HepG2 (cell line): ENCODE measurements at regions not wholly inside any gene's neighbourhood (a gene's known extent, or its start where the extent isn't known, plus 50 kb on each side); places are given as distances from the start of the nearest gene placed in this dataset.

Source experiments
- ATF7 ChIP-seq, 2 experiments: fragments of 450-650 bp in 1 of 2; sonication (generic) in 1 of 2; formaldehyde crosslinking in 1 of 2; IDR thresholded peaks; 2 replicates each; pipeline versions ENCODE4 v1.4.0 to v1.6.1; 2016 to 2020; ENCODE audit warnings: antibody characterized with exemption in 1 of 2, mild to moderate bottlenecking in 1 of 2, missing genetic modification reagents in 1 of 2
- BHLHE40 ChIP-seq: IDR thresholded peaks from 2 replicates; pipeline ENCODE4 v1.6.1; 2011; ENCODE audit warnings: low read length, improper control_type of control experiment
- BRCA1 ChIP-seq: sonication (generic); formaldehyde crosslinking; IDR thresholded peaks from 2 replicates; pipeline ENCODE4 v1.4.0; 2020; ENCODE audit warnings: missing genetic modification reagents
- BRD4 ChIP-seq: sonication (generic); formaldehyde crosslinking; IDR thresholded peaks from 2 replicates; pipeline ENCODE4 v1.4.0; 2020; ENCODE audit warnings: missing genetic modification reagents
- CREB1 ChIP-seq, 2 experiments: fragments of 450-650 bp in 1 of 2; IDR thresholded peaks; 2 replicates each; pipeline ENCODE4 v1.6.1; 2016 to 2017; ENCODE audit warnings: control low read depth in 1 of 2, mild to moderate bottlenecking in 1 of 2, missing compliant biosample characterization in 1 of 2, missing genetic modification characterization in 1 of 2
- ESRRA ChIP-seq: sonication (generic); formaldehyde crosslinking; IDR thresholded peaks from 2 replicates; pipeline ENCODE4 v1.5.1; 2020; ENCODE audit warnings: mild to moderate bottlenecking, low read depth, missing genetic modification reagents
- ETV6 ChIP-seq: sonication (generic); formaldehyde crosslinking; conservative IDR thresholded peaks from 2 replicates; pipeline ENCODE4 v1.4.0; 2020; ENCODE audit warnings: missing genetic modification reagents
- GABPB1 ChIP-seq: IDR thresholded peaks from 2 replicates; pipeline ENCODE4 v1.6.1; 2016; ENCODE audit warnings: mild to moderate bottlenecking, missing genetic modification reagents, moderate library complexity, missing compliant biosample characterization
- GATA4 ChIP-seq: sonication (generic); IDR thresholded peaks from 2 replicates; pipeline ENCODE4 v1.6.1; 2016; ENCODE audit warnings: antibody characterized with exemption, low read depth, borderline replicate concordance
- NCOA5 ChIP-seq: sonication (generic); formaldehyde crosslinking; IDR thresholded peaks from 2 replicates; pipeline ENCODE4 v1.4.0; 2020; ENCODE audit warnings: missing genetic modification reagents
- NFIB ChIP-seq: sonication (generic); formaldehyde crosslinking; IDR thresholded peaks from 2 replicates; pipeline ENCODE4 v1.9.0; 2021; ENCODE audit warnings: missing genetic modification reagents, mild to moderate bottlenecking, borderline replicate concordance
- NR2F6 ChIP-seq, 2 experiments: IDR thresholded peaks; 2 replicates each; pipeline ENCODE4 v1.6.1; 2016; ENCODE audit warnings: antibody characterized with exemption in 1 of 2, mild to moderate bottlenecking in 1 of 2
- PAF1 ChIP-seq: IDR thresholded peaks from 2 replicates; pipeline ENCODE4 v1.6.1; 2016; ENCODE audit warnings: missing genetic modification reagents, missing compliant biosample characterization
- POGZ ChIP-seq: sonication (generic); formaldehyde crosslinking; IDR thresholded peaks from 2 replicates; pipeline ENCODE4 v1.4.0; 2020; ENCODE audit warnings: mild to moderate bottlenecking, missing genetic modification reagents
- POLR2G ChIP-seq: fragments of 200-400 bp; formaldehyde crosslinking; IDR thresholded peaks from 2 replicates; pipeline ENCODE4 v1.6.1; 2018; ENCODE audit warnings: mild to moderate bottlenecking, low read depth, low read length, moderate library complexity
- RARA ChIP-seq: IDR thresholded peaks from 2 replicates; pipeline ENCODE4 v1.6.1; 2016; ENCODE audit warnings: missing genetic modification reagents, missing compliant biosample characterization
- RELA ChIP-seq: sonication (generic); formaldehyde crosslinking; IDR thresholded peaks from 2 replicates; pipeline ENCODE4 v1.4.0; 2020; ENCODE audit warnings: missing genetic modification reagents
- RERE ChIP-seq: IDR thresholded peaks from 2 replicates; pipeline ENCODE4 v1.6.1; 2016; ENCODE audit warnings: low read depth, missing genetic modification reagents, missing compliant biosample characterization
- TERF1 ChIP-seq: sonication (generic); formaldehyde crosslinking; IDR thresholded peaks from 2 replicates; pipeline ENCODE4 v1.8.0; 2022; ENCODE audit warnings: mild to moderate bottlenecking, missing genetic modification reagents, moderate library complexity
- ZC3H13 ChIP-seq: sonication (generic); formaldehyde crosslinking; IDR thresholded peaks from 2 replicates; pipeline ENCODE4 v1.8.1; 2023; ENCODE audit warnings: mild to moderate bottlenecking, missing genetic modification reagents, moderate library complexity
- ZIK1 ChIP-seq: sonication (generic); formaldehyde crosslinking; IDR thresholded peaks from 2 replicates; pipeline ENCODE4 v1.5.0; 2020; ENCODE audit warnings: mild to moderate bottlenecking, low read depth, missing genetic modification reagents, borderline replicate concordance
- ZNF138 ChIP-seq: sonication (generic); formaldehyde crosslinking; IDR thresholded peaks from 2 replicates; pipeline ENCODE4 v1.5.0; 2020; ENCODE audit warnings: mild to moderate bottlenecking, low read depth, missing genetic modification reagents
- ZNF296 ChIP-seq: sonication (generic); formaldehyde crosslinking; conservative IDR thresholded peaks from 2 replicates; pipeline ENCODE4 v1.5.0; 2020; ENCODE audit warnings: mild to moderate bottlenecking, missing genetic modification reagents
- ZNF33A ChIP-seq: sonication (generic); formaldehyde crosslinking; IDR thresholded peaks from 2 replicates; pipeline ENCODE4 v1.5.1; 2020; ENCODE audit warnings: missing genetic modification reagents, mild to moderate bottlenecking, moderate library complexity, borderline replicate concordance
- ZNF629 ChIP-seq: sonication (generic); formaldehyde crosslinking; conservative IDR thresholded peaks from 2 replicates; pipeline ENCODE4 v1.5.0; 2020; ENCODE audit warnings: missing genetic modification reagents
- ZSCAN29 ChIP-seq: sonication (generic); formaldehyde crosslinking; conservative IDR thresholded peaks from 2 replicates; pipeline ENCODE4 v1.4.0; 2020; ENCODE audit warnings: mild to moderate bottlenecking, missing genetic modification reagents

- peak; percentile 79; the same call in 1 of the 2 replicates for TF ChIP-seq RERE (CRISPR knock-in tag)
- TF ChIP-seq GATA4 = peak; percentile 58; the same call in 1 of the 2 replicates
- no peak for TF ChIP-seq NCOA5 (CRISPR knock-in tag)
- TF ChIP-seq RARA (CRISPR knock-in tag) = peak; percentile 95
- peak; percentile 91 for TF ChIP-seq ZSCAN29 (CRISPR knock-in tag)
- TF ChIP-seq BHLHE40 = no peak
- peak; percentile 55; the same call in 1 of the 2 replicates for TF ChIP-seq POGZ (CRISPR knock-in tag)
- TF ChIP-seq RELA (CRISPR knock-in tag) = 0 out of 2 replicates have a peak, but pooled peaks have one; percentile 26
- no peak for TF ChIP-seq ETV6 (CRISPR knock-in tag)
- no peak for TF ChIP-seq ATF7 (IDR thresholded peaks at IDR 0.05)
- TF ChIP-seq ATF7 (CRISPR knock-in tag; IDR thresholded peaks at IDR 0.05) = no peak
- no peak for TF ChIP-seq CREB1 (IDR thresholded peaks at IDR 0.05)
- TF ChIP-seq CREB1 (CRISPR knock-in tag; IDR thresholded peaks at IDR 0.05) = no peak
- TF ChIP-seq ZIK1 (CRISPR knock-in tag) = no peak
- no peak for TF ChIP-seq TERF1
- no peak for TF ChIP-seq PAF1
- no peak for TF ChIP-seq POLR2G
- TF ChIP-seq BRCA1 = 0 out of 2 replicates have a peak, but pooled peaks have one; percentile 60
- peak; percentile 54 for TF ChIP-seq ZNF629 (CRISPR knock-in tag)
- TF ChIP-seq NR2F6 (IDR thresholded peaks at IDR 0.05) = peak; percentile 62
- peak; percentile 62 for TF ChIP-seq NR2F6 (CRISPR knock-in tag; IDR thresholded peaks at IDR 0.05)
- no peak for TF ChIP-seq GABPB1 (CRISPR knock-in tag)
- TF ChIP-seq ZNF296 (CRISPR knock-in tag) = no peak
- no peak for TF ChIP-seq ZNF138 (CRISPR knock-in tag)
- no peak for TF ChIP-seq NFIB
- peak; percentile 74; the same call in 1 of the 2 replicates for TF ChIP-seq BRD4
- TF ChIP-seq ESRRA (CRISPR knock-in tag) = no peak
- TF ChIP-seq ZNF33A = no peak
- no peak for TF ChIP-seq ZC3H13
These were observed 74.5 kb downstream of the DACT2 start (continued) for GRCh38 chr6:168244961-168245551.
